PC-3 (cell line): ENCODE measurements at regions not wholly inside any gene's neighbourhood (a gene's known extent, or its start where the extent isn't known, plus 50 kb on each side); places are given as distances from the start of the nearest gene placed in this dataset.

ENCODE experiments used
- EZH2 ChIP-seq: fragments of 300-600 bp; sonication (generic); IDR thresholded peaks from one replicate; pipeline ENCODE4 v1.6.1; 2017; ENCODE audit warnings: antibody characterized with exemption, mild to moderate bottlenecking, low read length; ENCODE audit not compliant: unreplicated experiment
- EZH2phosphoT487 ChIP-seq: fragments of 300-600 bp; sonication (generic); IDR thresholded peaks from 2 replicates; pipeline ENCODE4 v1.6.1; 2018; ENCODE audit warnings: mild to moderate bottlenecking, antibody characterized with exemption, low read length, borderline replicate concordance
- TF ChIP-seq, protein P1 (sequence below): fragments of 300-600 bp; sonication (generic); conservative IDR thresholded peaks from 2 replicates; pipeline ENCODE4 v1.5.1; 2017; ENCODE audit warnings: antibody characterized with exemption, low read depth, mild to moderate bottlenecking, low read length

DNA sequence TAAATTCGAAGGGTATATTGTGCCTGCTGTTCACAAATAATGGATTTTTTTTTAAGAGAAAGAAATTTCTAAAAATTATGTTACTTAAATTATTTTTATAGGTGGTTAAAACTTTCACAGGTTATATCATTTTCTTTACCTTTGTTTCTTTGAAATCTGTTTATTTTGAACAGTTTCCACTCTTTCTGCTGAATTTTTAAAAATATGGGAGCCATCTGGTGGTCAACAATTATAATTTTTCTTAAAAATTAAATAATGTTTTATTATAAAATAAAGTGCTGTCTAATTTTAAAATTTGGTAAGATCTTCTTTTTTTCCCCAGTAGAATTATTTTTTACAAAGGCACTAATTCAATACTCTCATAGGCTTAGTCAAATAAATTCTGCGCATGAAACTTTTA, 263.9 kb downstream of the ETV1 start:
- TF ChIP-seq EZH2 (no peak), EZH2phosphoT487 (no peak)
- TF ChIP-seq, protein P1, sequence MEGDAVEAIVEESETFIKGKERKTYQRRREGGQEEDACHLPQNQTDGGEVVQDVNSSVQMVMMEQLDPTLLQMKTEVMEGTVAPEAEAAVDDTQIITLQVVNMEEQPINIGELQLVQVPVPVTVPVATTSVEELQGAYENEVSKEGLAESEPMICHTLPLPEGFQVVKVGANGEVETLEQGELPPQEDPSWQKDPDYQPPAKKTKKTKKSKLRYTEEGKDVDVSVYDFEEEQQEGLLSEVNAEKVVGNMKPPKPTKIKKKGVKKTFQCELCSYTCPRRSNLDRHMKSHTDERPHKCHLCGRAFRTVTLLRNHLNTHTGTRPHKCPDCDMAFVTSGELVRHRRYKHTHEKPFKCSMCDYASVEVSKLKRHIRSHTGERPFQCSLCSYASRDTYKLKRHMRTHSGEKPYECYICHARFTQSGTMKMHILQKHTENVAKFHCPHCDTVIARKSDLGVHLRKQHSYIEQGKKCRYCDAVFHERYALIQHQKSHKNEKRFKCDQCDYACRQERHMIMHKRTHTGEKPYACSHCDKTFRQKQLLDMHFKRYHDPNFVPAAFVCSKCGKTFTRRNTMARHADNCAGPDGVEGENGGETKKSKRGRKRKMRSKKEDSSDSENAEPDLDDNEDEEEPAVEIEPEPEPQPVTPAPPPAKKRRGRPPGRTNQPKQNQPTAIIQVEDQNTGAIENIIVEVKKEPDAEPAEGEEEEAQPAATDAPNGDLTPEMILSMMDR: 0 out of 2 replicates have a peak, but pooled peaks have one; percentile 11
